HG02798 (cell line): ENCODE measurements at regions not wholly inside any gene's neighbourhood (a gene's known extent, or its start where the extent isn't known, plus 50 kb on each side); places are given as distances from the start of the nearest gene placed in this dataset.

Source experiments
- ATAC-seq: cut with Tn5 transposase; IDR thresholded peaks from one replicate; pipeline ENCODE4 v1.9.1; 2021; ENCODE audit warnings: mild to moderate bottlenecking; ENCODE audit not compliant: unreplicated experiment, poor library complexity

- no peak for ATAC-seq
These were observed 362.7 kb upstream of the SFSWAP start for GRCh38 chr12:131348231-131348630.

DNA sequence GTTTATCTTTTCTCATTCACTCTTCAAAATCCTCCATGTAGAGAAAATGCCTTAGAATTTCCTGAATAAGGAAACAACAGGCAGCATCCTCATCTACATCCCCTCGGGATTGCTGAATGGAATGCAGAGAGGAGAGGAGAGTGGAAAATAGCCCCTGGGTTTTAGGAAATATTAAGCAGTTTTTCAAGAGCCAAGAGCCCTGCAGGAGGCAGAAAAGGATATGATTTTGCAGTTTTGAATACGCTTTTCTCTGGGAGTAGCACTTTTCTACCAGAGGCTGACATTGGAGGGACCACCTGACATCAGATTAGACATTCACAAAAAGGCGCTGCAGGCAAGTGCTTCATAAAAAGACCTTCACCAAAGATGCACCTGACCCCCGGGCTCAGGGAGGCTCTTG lies 362.2 kb upstream of the SFSWAP start:
- no peak for ATAC-seq

- no peak for ATAC-seq
These were observed 361.3 kb upstream of the SFSWAP start for GRCh38 chr12:131349397-131350127.

- ATAC-seq: no peak
These were observed 360.0 kb upstream of the SFSWAP start for GRCh38 chr12:131350943-131351318.

GRCh38 chr12:131351319-131352028 lies 359.4 kb upstream of the SFSWAP start:
- no peak for ATAC-seq

GRCh38 chr12:131352296-131352900 lies 358.5 kb upstream of the SFSWAP start:
- ATAC-seq: no peak

DNA sequence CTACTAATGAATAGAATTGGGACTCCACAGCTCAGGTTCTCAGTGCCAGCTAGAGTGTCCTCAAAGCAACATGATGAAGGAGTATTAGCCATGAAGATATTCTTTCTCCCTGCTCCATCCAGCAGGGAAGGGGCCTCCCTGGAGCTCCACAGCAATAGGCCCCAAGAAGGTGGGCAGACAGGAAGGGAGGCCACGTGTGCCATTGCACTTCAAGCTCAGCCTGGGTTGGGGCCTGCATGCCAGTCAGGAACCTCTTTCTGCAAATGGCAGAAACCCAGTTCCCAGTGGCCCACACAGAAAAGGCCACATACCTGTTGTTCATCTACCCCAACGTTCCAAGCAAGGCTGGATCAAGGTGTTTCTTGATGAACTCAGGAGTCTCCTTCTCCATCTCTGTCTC lies 357.5 kb upstream of the SFSWAP start:
- ATAC-seq: no peak

DNA sequence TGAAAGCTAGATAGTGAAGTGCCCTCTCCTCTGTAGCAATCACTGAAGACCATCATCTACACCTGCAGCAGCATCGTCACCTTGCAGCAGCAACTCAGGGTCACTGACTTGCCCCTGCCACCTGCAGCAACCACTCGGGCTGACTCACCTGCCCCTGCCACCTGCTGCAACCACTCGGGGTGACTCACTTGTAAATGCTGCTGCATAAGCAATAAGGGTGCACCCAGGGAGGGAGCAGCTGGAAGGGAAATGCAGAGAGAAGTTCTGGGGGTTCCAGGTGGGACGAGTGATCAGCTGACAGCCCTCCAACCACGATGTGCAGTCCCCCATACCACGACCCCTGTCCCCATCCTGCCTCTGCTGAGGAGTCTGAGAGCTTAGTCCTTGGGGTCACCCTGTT lies 357.1 kb upstream of the SFSWAP start:
- no peak for ATAC-seq

DNA sequence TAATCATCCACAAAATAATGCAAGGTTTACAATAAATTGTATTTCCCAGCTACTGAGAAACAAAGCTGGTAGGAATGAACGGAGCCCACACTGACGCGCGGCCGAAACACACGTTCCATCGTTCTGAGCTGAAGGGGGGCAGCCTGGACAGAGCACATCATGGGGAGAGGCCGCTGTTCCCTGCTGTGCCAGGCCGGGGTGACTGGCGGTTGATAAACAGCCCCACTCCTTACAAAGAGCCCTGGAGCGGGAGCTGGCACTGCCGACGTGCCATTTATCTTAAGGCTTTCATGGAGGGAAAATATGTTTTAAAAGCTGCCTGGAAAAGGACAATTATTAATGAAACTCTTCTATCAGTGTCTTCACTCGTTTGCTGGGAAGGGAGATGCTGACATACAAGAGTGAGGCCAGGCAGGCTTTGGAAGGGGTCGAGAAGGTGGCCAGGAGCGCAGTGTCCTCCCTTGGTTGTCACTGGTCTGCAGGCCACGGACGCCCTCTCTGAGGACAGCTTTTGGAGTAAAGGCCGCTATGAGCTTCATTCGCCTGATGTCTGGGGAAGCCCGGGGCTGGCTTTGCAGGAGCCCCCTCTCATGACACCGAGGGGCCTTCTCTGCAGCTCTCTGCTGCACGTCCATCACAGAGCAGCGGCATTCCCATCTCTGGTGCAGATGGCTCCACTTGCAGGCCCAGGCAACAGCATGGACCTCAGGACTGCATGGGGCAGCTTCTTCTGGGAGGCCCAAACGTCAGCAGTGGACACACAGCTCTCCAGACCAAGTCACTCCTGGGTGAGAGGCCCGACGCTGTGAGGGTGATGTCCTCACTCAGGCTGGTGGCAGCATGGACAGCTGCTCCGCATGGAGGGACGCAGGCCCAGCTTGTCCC lies 355.3 kb upstream of the SFSWAP start:
- no peak for ATAC-seq

- ATAC-seq: no peak
These were observed 354.3 kb upstream of the SFSWAP start for GRCh38 chr12:131356485-131357184.

- no peak for ATAC-seq
These were observed 353.6 kb upstream of the SFSWAP start for GRCh38 chr12:131357185-131357747.

GRCh38 chr12:131357920-131358319 lies 353.0 kb upstream of the SFSWAP start:
- ATAC-seq: no peak

- ATAC-seq: no peak
These were observed 348.3 kb upstream of the SFSWAP start for GRCh38 chr12:131362291-131363211.

- no peak for ATAC-seq
These were observed 347.5 kb upstream of the SFSWAP start for GRCh38 chr12:131363393-131363792.

DNA sequence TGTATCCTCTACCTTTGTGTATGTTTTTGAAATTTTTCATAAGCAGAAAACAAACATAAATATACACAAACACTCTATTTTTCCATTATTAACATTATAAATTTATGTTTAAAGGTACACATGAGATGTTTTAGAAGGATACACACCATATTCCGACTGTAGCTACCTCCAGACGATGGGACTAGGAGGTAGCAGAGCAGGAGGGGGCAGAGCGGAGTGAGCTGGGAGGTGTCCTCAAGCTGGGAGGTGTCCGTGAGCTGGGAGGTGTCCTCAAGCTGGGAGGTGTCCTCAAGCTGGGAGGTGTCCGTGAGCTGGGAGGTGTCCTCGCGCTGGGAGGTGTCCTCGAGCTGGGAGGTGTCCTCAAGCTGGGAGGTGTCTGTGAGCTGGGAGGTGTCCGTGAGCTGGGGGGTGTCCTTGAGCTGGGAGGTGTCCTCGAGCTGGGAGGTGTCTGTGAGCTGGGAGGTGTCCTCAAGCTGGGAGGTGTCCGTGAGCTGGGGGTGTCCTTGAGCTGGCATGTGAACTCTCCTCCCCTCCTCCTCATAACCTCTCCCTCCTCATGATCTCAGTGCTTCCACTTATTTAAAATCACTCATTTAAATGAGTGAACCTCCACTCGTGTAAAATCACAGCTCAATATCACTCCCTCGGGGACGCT lies 346.9 kb upstream of the SFSWAP start:
- no peak for ATAC-seq

DNA sequence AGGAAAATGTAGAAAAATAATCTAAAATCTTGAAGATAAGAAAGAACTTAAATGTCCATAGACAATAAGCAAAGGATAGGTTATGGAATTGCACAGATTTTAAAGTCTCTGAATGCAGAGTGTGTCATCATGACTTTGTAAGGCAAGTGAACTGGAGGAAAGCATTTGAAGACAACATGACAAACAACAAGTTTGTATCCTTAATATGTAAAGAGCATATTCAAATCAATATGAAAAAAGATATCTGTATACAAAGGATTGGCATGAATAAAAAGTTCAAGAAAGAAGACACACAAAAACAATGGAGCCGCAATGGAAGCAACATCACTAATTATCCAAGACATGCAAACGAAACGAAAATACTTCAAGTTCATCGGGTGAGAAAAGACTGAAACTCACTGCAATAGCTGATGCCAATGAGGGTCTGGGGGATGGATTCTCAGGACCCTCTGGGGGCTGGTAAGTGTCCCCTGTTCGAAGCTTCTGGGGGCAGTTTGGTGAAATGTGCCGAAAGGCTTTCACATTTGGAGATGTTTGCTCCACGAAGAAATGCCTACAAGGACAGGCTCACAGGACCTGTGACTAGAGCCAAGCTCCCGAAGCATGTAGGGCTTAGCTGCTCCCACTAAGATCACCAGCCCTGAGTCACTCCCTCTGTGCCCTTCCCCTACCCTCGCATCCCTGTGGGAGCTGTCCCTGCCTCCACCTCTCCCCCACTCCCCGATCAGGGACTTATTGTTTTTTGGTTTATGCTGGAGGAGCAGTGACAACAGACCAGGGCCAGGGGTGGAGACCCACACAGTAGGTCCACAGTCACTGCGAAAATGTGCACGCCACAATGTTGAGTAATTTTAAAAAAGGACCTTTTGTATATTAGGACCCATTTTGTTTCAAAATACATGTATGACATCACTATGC lies 345.7 kb upstream of the SFSWAP start:
- no peak for ATAC-seq

DNA sequence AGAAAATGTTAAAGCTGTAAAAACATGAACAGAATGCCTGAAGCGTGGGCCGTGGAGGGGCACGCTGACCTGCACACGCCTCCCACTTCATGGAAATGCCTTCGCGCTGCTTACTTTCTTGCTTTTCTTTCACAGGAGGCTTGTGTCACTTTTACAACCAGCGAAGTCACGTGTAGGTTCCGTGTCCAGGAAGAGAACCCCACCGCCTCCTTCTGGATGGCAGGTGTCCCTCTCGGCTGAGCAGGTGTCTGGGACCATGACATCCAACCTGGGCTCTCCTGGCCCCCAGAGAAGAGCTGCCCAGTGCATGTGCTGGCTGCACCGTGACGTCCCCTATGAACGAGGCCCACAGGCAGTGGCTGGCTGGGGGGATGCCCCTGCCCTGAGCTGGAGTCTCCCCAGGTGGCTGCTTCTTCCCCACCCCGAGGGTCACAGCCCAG lies 345.0 kb upstream of the SFSWAP start:
- ATAC-seq: no peak
